Mucosa of descending colon (tissue), 3 donors: ENCODE measurements at regions not wholly inside any gene's neighbourhood (a gene's known extent, or its start where the extent isn't known, plus 50 kb on each side); places are given as distances from the start of the nearest gene placed in this dataset.

Experiments used
- ATAC-seq: fragments of 200-7000 bp; cut with Tn5 transposase; one replicate; pipeline ENCODE4 v1.9.1; 2020; ENCODE audit warnings: mild to moderate bottlenecking, moderate library complexity
- DNase-seq, 3 donors: peaks; one replicate each; pipeline ENCODE4 v3.0.0-alpha.2; 2020
- H3K36me3 ChIP-seq: fragments of 200-600 bp; one replicate; pipeline ENCODE4 v1.8.0; 2021; ENCODE audit warnings: low read depth, mild to moderate bottlenecking
- H3K4me1 ChIP-seq: fragments of 200-600 bp; one replicate; pipeline ENCODE4 v1.8.0; 2021; ENCODE audit warnings: low read depth, mild to moderate bottlenecking
- H3K4me3 ChIP-seq: fragments of 200-600 bp; one replicate; pipeline ENCODE4 v1.8.0; 2021; ENCODE audit warnings: mild to moderate bottlenecking
- H3K9me3 ChIP-seq: fragments of 200-600 bp; one replicate; pipeline ENCODE4 v1.8.0; 2021; ENCODE audit warnings: mild to moderate bottlenecking
- CTCF ChIP-seq: fragments of 200-600 bp; IDR thresholded peaks from one replicate; pipeline ENCODE4 v1.8.0; 2022; ENCODE audit warnings: antibody characterized with exemption, mild to moderate bottlenecking
- intact Hi-C, 2 donors: fragments of 100-400 bp; cut with DNase I in 1 of 2; cut with micrococcal nuclease in 1 of 2; formaldehyde crosslinking; loops; one replicate each; pipeline versions ENCODE4 v1.11.0 to v1.11.1; 2022; cut with DNase I, micrococcal nuclease
- donor health status: DM: no; HTN: no; CAD: no; lungs with moderate emphysema.
- donor health status: DM: no; HTN: no; CAD: no.
- donor health status: DM: no; HTN: yes; CAD: no.

DNA sequence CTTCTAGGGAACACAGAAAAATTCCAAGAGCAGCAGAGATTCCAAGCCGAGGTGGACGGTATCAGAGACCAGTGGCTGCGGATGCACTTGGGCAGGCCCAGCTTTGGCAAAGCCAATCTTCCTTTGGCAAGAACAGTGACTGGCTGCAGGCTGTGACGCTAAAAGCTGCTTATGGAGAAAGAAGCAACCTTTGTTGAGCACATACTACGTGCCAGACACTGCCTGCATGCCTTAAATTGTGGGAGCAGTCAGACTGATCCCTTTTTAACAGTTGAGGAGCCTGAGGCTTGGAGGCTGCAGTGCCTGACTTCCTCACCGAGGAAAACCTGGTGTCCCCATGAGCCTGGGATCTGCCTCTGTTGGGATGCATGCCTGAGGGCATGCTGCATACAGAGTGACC, 69.0 kb upstream of the AMZ2 start:
- H3K36me3 ChIP-seq: no peaks in the 10 kb centered on the region
- TF ChIP-seq CTCF: no peak
- DNase-seq (no peak), ATAC-seq (no peak)
- no peaks in the 10 kb centered on the region for H3K4me1 ChIP-seq
- intact Hi-C loops: no loop called here
- H3K4me3 ChIP-seq: no peak overlapping the region
- no peaks in the 10 kb centered on the region for H3K9me3 ChIP-seq

- H3K36me3 ChIP-seq: no peaks in the 10 kb centered on the region
- H3K9me3 ChIP-seq: no peaks in the 10 kb centered on the region
- DNase-seq: no peak
- no peak overlapping the region for H3K4me3 ChIP-seq
- no peaks in the 10 kb centered on the region for H3K4me1 ChIP-seq
- intact Hi-C loops: no loop called here
- ATAC-seq: no peak
- TF ChIP-seq CTCF: no peak
These were observed 68.5 kb upstream of the AMZ2 start for GRCh38 chr17:68179236-68179925.

GRCh38 chr17:68179926-68180285, 67.9 kb upstream of the AMZ2 start:
- no peak for TF ChIP-seq CTCF
- Histone ChIP-seq H3K4me1 (no peaks in the 10 kb centered on the region), H3K36me3 (no peaks in the 10 kb centered on the region), H3K9me3 (no peaks in the 10 kb centered on the region), H3K4me3 (no peak overlapping the region)
- no peak for ATAC-seq
- DNase-seq: peak in 1 of 3 donors; percentile 59
- intact Hi-C loops: no loop called here

DNA sequence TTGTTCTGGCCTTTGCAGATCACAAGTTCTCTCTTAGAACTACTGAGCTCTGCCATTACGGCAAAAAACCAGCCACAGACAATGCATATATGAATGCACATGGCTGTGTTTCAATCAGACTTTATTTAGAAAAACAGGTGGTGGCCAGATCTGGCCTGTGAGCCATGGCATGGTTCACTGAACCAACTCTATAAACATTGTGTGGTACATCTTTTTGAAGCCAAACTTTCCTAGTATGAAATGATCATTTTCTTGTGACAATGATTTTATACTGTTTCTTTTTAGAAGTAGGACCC, 65.9 kb upstream of the AMZ2 start:
- no peak overlapping the region for H3K4me3 ChIP-seq

DNA sequence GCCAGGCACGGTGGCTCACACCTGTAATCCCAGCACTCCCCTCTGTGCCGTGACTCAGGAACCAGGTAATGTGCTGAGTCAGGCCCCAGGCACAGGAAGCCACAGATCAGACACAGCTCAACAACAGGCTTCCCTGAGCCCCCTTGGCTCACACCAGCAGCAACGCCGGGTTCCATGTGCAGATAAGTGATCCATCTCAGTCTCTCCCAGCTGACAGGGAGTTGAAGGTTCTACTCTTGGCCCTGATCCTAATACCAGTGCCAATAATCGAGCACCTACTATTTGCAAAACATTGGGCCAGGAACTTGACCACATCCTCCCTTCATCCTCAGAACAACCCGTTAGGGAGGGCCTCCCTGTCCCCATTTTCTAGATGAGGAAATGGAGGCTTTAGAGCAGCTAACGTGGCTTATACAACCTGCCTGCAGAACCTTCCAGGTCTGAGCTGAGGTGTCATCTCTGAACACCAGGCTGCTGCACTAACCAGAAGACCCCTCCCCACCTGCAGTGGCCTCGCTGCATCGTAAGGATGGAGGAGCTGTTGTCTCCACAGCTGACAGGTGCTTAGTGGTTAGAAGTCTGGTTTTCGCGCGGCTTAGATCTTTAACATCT, 64.8 kb upstream of the AMZ2 start:
- H3K36me3 ChIP-seq: no peaks in the 10 kb centered on the region
- no peaks in the 10 kb centered on the region for H3K4me1 ChIP-seq
- no peaks in the 10 kb centered on the region for H3K9me3 ChIP-seq
- DNase-seq (peak in 2 of 3 donors; percentile 45 to 71), ATAC-seq (peak; percentile 78)
- H3K4me3 ChIP-seq: no peak overlapping the region
- TF ChIP-seq CTCF: no peak
- intact Hi-C loops: no loop called here

More for the DNA sequence above, 65.9 kb upstream of the AMZ2 start:
- DNase-seq (no peak), ATAC-seq (no peak)
- Histone ChIP-seq H3K36me3 (no peaks in the 10 kb centered on the region), H3K4me1 (no peaks in the 10 kb centered on the region), H3K9me3 (no peaks in the 10 kb centered on the region)
- TF ChIP-seq CTCF: no peak
- intact Hi-C loops: no loop called here
